ENCODE measurements at regions not wholly inside any gene's neighbourhood (a gene's known extent, or its start where the extent isn't known, plus 50 kb on each side); places are given as distances from the start of the nearest gene placed in this dataset.

- ATAC-seq (no peak), DNase-seq (ENCODE audit: low read depth, low spot score) (no peak)
- TF ChIP-seq CBX3 (IDR thresholded peaks at IDR 0.05; ENCODE audit: low read depth) = no peak
- TF ChIP-seq FOSL1 (IDR thresholded peaks at IDR 0.05; ENCODE audit: low read depth) = no peak
- no peak for TF ChIP-seq SIN3A (IDR thresholded peaks at IDR 0.05; ENCODE audit: low read depth)
- TF ChIP-seq CEBPB (IDR thresholded peaks at IDR 0.05; ENCODE audit: low read depth) = no peak
- no peak for TF ChIP-seq SRF (IDR thresholded peaks at IDR 0.05; ENCODE audit: low read depth)
- no peak for TF ChIP-seq ZNF274 (IDR thresholded peaks at IDR 0.05; ENCODE audit: low read depth, low read length)
- no peak for TF ChIP-seq ATF3 (IDR thresholded peaks at IDR 0.05)
- TF ChIP-seq POLR2AphosphoS5 (IDR thresholded peaks at IDR 0.05; ENCODE audit: low read depth, low read length) = no peak
- TF ChIP-seq EZH2phosphoT487 (IDR thresholded peaks at IDR 0.05; ENCODE audit: borderline replicate concordance) = no peak
- Histone ChIP-seq H3K79me2 (ENCODE audit: insufficient read depth, low read length) (no peaks in the 10 kb centered on the region), H3K9me3 (ENCODE audit: control insufficient read depth in 1 of 2, insufficient read depth in 1 of 2, low read depth in 1 of 2, low read length in 2 of 2) (peaks cover 0 to 3% of the 10 kb centered on the region in 2 experiments; a peak in 1 of 4 replicates), H3K9me2 (ENCODE audit: insufficient read depth) (no peaks in the 10 kb centered on the region), H4K20me1 (ENCODE audit: insufficient read depth) (no peaks in the 10 kb centered on the region), H3K36me3 (ENCODE audit: control insufficient read depth in 1 of 2, insufficient read depth in 2 of 2, low read length in 2 of 2) (no peaks in the 10 kb centered on the region), H3K4me2 (ENCODE audit: low read length) (no peak overlapping the region), H3K27me3 (ENCODE audit: insufficient read depth, low read length) (no peaks in the 10 kb centered on the region), H3K27ac (ENCODE audit: low read depth, low read length) (no peak overlapping the region), H3K4me1 (ENCODE audit: control insufficient read depth in 1 of 2, insufficient read depth in 2 of 2, low read length in 2 of 2) (no peaks in the 10 kb centered on the region), H2AFZ (ENCODE audit: low read depth, low read length, poor library complexity, severe bottlenecking) (no peak overlapping the region), H3K4me3 (replicated peaks in 1 of 2; ENCODE audit: low read depth in 1 of 2, low read length in 2 of 2) (no peak overlapping the region), H3K9ac (ENCODE audit: low read length) (no peak overlapping the region)
- POLR2A ChIA-PET = no interaction called here
- intact Hi-C loops (cut with micrococcal nuclease) = no loop called here
- BruUV-seq (replicated peaks) = no TSS peak
- CTCF ChIA-PET = no interaction called here
- RAD21 ChIA-PET (ENCODE audit: low non-redundant PET in 1 of 2, low total read pairs in 2 of 2, uncharacterized antibody in 2 of 2, unreplicated experiment in 2 of 2) = no interaction called here
Observed at GRCh38 chr11:115084231-115084630, 405.9 kb downstream of the NXPE2 start.

DNA sequence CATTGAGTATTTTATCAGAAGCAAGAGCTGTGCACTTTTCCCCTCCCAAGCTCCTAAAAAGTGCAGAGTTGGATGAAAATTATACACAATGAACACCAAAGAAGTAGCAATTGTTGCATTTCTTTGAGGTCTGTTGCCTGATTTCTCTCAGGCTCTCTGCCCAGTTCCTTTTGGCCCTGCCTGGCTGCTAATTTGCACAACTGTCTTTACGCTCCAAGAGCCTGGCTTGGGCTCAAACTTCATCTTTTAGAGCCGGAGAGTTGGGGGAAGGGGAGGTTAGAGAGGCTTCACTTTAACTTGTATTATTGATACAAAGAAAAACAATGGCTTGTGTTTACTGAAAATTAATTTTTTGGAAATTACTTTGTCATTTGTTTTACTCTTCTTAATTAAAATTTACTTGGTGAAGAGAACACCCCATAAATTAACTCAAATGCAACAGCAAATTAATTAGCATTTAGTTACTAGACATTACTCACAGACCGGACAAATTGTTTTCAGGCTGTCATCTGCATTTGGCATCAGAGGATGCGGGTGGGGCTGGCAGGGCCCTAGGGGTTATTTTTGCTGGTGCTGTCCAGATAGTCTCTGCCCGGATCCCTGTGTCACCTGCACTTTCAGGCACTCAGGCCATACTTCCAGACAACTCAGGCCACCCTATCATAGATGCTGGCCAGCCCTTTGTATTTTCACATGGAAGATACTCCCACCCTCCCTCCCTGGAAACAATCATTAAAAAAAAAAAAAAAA lies 407.3 kb downstream of the NXPE2 start:
- ChIA-PET RAD21 (ENCODE audit: low non-redundant PET in 1 of 2, low total read pairs in 2 of 2, uncharacterized antibody in 2 of 2, unreplicated experiment in 2 of 2) (no interaction called here), POLR2A (no interaction called here), CTCF (no interaction called here)
- DNase-seq (ENCODE audit: low read depth, low spot score) (no peak), ATAC-seq (no peak)
- H3K4me1 ChIP-seq (ENCODE audit: control insufficient read depth in 1 of 2, insufficient read depth in 2 of 2, low read length in 2 of 2) = no peaks in the 10 kb centered on the region
- H4K20me1 ChIP-seq (ENCODE audit: insufficient read depth) = no peaks in the 10 kb centered on the region
- H3K4me2 ChIP-seq (ENCODE audit: low read length) = no peak overlapping the region
- no TSS peak for BruUV-seq (replicated peaks)
- H3K79me2 ChIP-seq (ENCODE audit: insufficient read depth, low read length) = no peaks in the 10 kb centered on the region
- H3K27me3 ChIP-seq (ENCODE audit: insufficient read depth, low read length) = no peaks in the 10 kb centered on the region
- no peak overlapping the region for H3K27ac ChIP-seq (ENCODE audit: low read depth, low read length)
- intact Hi-C loops (cut with micrococcal nuclease) = no loop called here
- H3K9ac ChIP-seq (ENCODE audit: low read length) = no peak overlapping the region
- H2AFZ ChIP-seq (ENCODE audit: low read depth, low read length, poor library complexity, severe bottlenecking) = no peak overlapping the region
- no peak overlapping the region for H3K4me3 ChIP-seq (replicated peaks in 1 of 2; ENCODE audit: low read depth in 1 of 2, low read length in 2 of 2)
- no peaks in the 10 kb centered on the region for H3K36me3 ChIP-seq (ENCODE audit: control insufficient read depth in 1 of 2, insufficient read depth in 2 of 2, low read length in 2 of 2)
- TF ChIP-seq SP1 (IDR thresholded peaks at IDR 0.05; ENCODE audit: low read depth) = no peak
- TF ChIP-seq ATF3 (IDR thresholded peaks at IDR 0.05) = no peak
- no peak for TF ChIP-seq ZFX (IDR thresholded peaks at IDR 0.05)
- TF ChIP-seq EZH2phosphoT487 (IDR thresholded peaks at IDR 0.05; ENCODE audit: borderline replicate concordance) = no peak
- no peak for TF ChIP-seq EZH2 (IDR thresholded peaks at IDR 0.05)
- TF ChIP-seq JUND (IDR thresholded peaks at IDR 0.05) = no peak
- TF ChIP-seq SRF (IDR thresholded peaks at IDR 0.05; ENCODE audit: low read depth) = no peak
- H3K9me2 ChIP-seq (ENCODE audit: insufficient read depth) = no peaks in the 10 kb centered on the region
- peaks cover 0 to 3% of the 10 kb centered on the region in 2 experiments; a peak in 1 of 4 replicates for H3K9me3 ChIP-seq (ENCODE audit: control insufficient read depth in 1 of 2, insufficient read depth in 1 of 2, low read depth in 1 of 2, low read length in 2 of 2)

All from HCT116 (cell line).